WTC11 (cell line): ENCODE measurements at regions not wholly inside any gene's neighbourhood (a gene's known extent, or its start where the extent isn't known, plus 50 kb on each side); places are given as distances from the start of the nearest gene placed in this dataset.
A peak's percentile ranks its signal among the peaks of the same experiment; 100 is the strongest.

Experiments
- ATAC-seq: fragments of 200-7000 bp; cut with Tn5 transposase; 2 replicates; pipeline ENCODE4 v1.10.0; 2021; ENCODE audit warnings: mild to moderate bottlenecking, moderate library complexity
- CTCF ChIA-PET: fragments of 300-600 bp; sonication (Branson Sonifier 250); formaldehyde crosslinking; loops from one replicate; lab custom pipeline; 2021; ENCODE audit warnings: antibody characterized with exemption; lab: Charles Lee
- POLR2A ChIA-PET: fragments of 350-600 bp; sonication (Branson Sonifier 250); formaldehyde crosslinking; loops from one replicate; lab custom pipeline; 2021; ENCODE audit warnings: antibody characterized with exemption; lab: Charles Lee
- DNase-seq: peaks from one replicate; pipeline ENCODE4 v3.0.0; 2021; ENCODE audit warnings: low spot score
- H3K27ac Mint-ChIP-seq: 2 replicates; pipeline ENCODE4 v1.8.0; 2021; ENCODE audit warnings: mixed read lengths
- H3K27me3 Mint-ChIP-seq: 2 replicates; pipeline ENCODE4 v1.8.0; 2021; ENCODE audit warnings: low read depth, mild to moderate bottlenecking, moderate library complexity, mixed read lengths
- H3K36me3 Mint-ChIP-seq: 2 replicates; pipeline ENCODE4 v1.8.0; 2021; ENCODE audit warnings: mixed read lengths
- H3K4me1 Mint-ChIP-seq: 2 replicates; pipeline ENCODE4 v1.8.0; 2022; ENCODE audit warnings: mixed read lengths
- H3K4me3 Mint-ChIP-seq: 2 replicates; pipeline ENCODE4 v1.8.0; 2021; ENCODE audit warnings: mild to moderate bottlenecking, moderate library complexity, mixed read lengths
- H3K9me3 Mint-ChIP-seq: 2 replicates; pipeline ENCODE4 v1.8.0; 2021; ENCODE audit warnings: mixed read lengths
- ETV6 ChIP-seq: sonication (generic); formaldehyde crosslinking; IDR thresholded peaks from 2 replicates; pipeline ENCODE4 v1.8.1; 2022; ENCODE audit warnings: mild to moderate bottlenecking, missing genetic modification reagents
- GRHL2 ChIP-seq: fragments of 250-450 bp; sonication (Bioruptor Pico); IDR thresholded peaks from 2 replicates; pipeline ENCODE4 v1.8.0; 2022; ENCODE audit warnings: mild to moderate bottlenecking, moderate library complexity; ENCODE audit not compliant: insufficient replicate concordance, severe bottlenecking
- NR1H2 ChIP-seq: sonication (generic); formaldehyde crosslinking; IDR thresholded peaks from 2 replicates; pipeline ENCODE4 v1.9.0; 2021; ENCODE audit warnings: mild to moderate bottlenecking, moderate library complexity, missing genetic modification reagents
- NR2C2 ChIP-seq: sonication (generic); formaldehyde crosslinking; IDR thresholded peaks from 2 replicates; pipeline ENCODE4 v1.8.0; 2022; ENCODE audit warnings: mild to moderate bottlenecking, missing genetic modification reagents
- OVOL2 ChIP-seq: fragments of 250-450 bp; sonication (Bioruptor Pico); IDR thresholded peaks from 2 replicates; pipeline ENCODE4 v1.9.0; 2021; ENCODE audit warnings: mild to moderate bottlenecking, borderline replicate concordance
- RORB ChIP-seq: fragments of 250-450 bp; sonication (Bioruptor Pico); IDR thresholded peaks from 2 replicates; pipeline ENCODE4 v1.9.0; 2021; ENCODE audit warnings: mild to moderate bottlenecking
- SMAD3 ChIP-seq: sonication (generic); formaldehyde crosslinking; IDR thresholded peaks from 2 replicates; pipeline ENCODE4 v1.8.0; 2022; ENCODE audit warnings: missing genetic modification reagents, mild to moderate bottlenecking, borderline replicate concordance
- TCF7 ChIP-seq: sonication (generic); formaldehyde crosslinking; IDR thresholded peaks from 2 replicates; pipeline ENCODE4 v1.8.0; 2022; ENCODE audit warnings: mild to moderate bottlenecking, low read depth, missing genetic modification reagents, moderate library complexity
- TF ChIP-seq, protein P1 (sequence below): sonication (generic); formaldehyde crosslinking; IDR thresholded peaks from 2 replicates; pipeline ENCODE4 v1.8.0; 2022; ENCODE audit warnings: mild to moderate bottlenecking, missing genetic modification reagents
- TF ChIP-seq, protein P2 (sequence below): sonication (generic); formaldehyde crosslinking; IDR thresholded peaks from 2 replicates; pipeline ENCODE4 v1.8.1; 2023; ENCODE audit warnings: mild to moderate bottlenecking, missing genetic modification reagents
- TF ChIP-seq, protein P3 (sequence below): sonication (generic); formaldehyde crosslinking; IDR thresholded peaks from 2 replicates; pipeline ENCODE4 v1.8.1; 2023; ENCODE audit warnings: mild to moderate bottlenecking, missing genetic modification reagents, moderate library complexity
- TF ChIP-seq, protein P4 (sequence below): sonication (generic); formaldehyde crosslinking; conservative IDR thresholded peaks from 2 replicates; pipeline ENCODE4 v1.8.1; 2022; ENCODE audit warnings: mild to moderate bottlenecking, missing genetic modification reagents
- TF ChIP-seq, protein P5 (sequence below): sonication (generic); formaldehyde crosslinking; IDR thresholded peaks from 2 replicates; pipeline ENCODE4 v1.8.1; 2023; ENCODE audit warnings: mild to moderate bottlenecking, missing genetic modification reagents
- TF ChIP-seq, protein P6 (sequence below): sonication (generic); formaldehyde crosslinking; IDR thresholded peaks from 2 replicates; pipeline ENCODE4 v1.8.0; 2022; ENCODE audit warnings: mild to moderate bottlenecking, missing genetic modification reagents
- TF ChIP-seq, protein P7 (sequence below): sonication (generic); formaldehyde crosslinking; IDR thresholded peaks from 2 replicates; pipeline ENCODE4 v1.8.1; 2022; ENCODE audit warnings: missing genetic modification reagents, borderline replicate concordance
- TF ChIP-seq, protein P8 (sequence below): sonication (generic); formaldehyde crosslinking; conservative IDR thresholded peaks from 2 replicates; pipeline ENCODE4 v1.8.1; 2023; ENCODE audit warnings: mild to moderate bottlenecking, low read depth, missing genetic modification reagents, moderate library complexity

DNA sequence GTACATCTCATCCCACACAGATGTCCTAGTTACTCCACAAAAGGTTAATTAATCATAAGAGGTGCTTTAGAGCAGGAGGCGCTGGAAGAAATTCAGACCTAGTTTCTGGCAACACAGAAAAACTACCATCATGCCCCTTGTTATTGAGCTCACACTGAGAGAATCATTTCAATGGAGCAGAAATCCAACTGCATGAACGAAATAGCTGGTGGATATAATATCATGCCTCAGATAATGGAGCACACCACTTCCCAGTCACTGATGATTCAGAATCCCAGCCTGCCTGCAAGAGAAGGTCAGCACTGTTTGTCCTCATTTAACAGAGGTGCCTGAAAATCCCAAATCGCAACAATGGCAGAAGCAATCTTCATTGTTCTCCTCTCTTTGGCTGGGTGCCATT, 125.8 kb upstream of the CREB1 start:
- H3K36me3 Mint-ChIP-seq, result no peaks in the 10 kb centered on the region
- POLR2A ChIA-PET, result no interaction called here
- CTCF ChIA-PET, result no interaction called here
- TF ChIP-seq, protein P1, sequence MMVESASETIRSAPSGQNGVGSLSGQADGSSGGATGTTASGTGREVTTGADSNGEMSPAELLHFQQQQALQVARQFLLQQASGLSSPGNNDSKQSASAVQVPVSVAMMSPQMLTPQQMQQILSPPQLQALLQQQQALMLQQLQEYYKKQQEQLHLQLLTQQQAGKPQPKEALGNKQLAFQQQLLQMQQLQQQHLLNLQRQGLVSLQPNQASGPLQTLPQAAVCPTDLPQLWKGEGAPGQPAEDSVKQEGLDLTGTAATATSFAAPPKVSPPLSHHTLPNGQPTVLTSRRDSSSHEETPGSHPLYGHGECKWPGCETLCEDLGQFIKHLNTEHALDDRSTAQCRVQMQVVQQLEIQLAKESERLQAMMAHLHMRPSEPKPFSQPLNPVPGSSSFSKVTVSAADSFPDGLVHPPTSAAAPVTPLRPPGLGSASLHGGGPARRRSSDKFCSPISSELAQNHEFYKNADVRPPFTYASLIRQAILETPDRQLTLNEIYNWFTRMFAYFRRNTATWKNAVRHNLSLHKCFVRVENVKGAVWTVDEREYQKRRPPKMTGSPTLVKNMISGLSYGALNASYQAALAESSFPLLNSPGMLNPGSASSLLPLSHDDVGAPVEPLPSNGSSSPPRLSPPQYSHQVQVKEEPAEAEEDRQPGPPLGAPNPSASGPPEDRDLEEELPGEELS (CRISPR knock-in tag), result no peak
- TF ChIP-seq GRHL2 (CRISPR knock-in tag) (no peak), TCF7 (CRISPR knock-in tag) (no peak), SMAD3 (CRISPR knock-in tag) (no peak), OVOL2 (CRISPR knock-in tag) (no peak), NR1H2 (CRISPR knock-in tag) (no peak), ETV6 (CRISPR knock-in tag) (no peak), NR2C2 (CRISPR knock-in tag) (no peak)
- TF ChIP-seq, protein P2, sequence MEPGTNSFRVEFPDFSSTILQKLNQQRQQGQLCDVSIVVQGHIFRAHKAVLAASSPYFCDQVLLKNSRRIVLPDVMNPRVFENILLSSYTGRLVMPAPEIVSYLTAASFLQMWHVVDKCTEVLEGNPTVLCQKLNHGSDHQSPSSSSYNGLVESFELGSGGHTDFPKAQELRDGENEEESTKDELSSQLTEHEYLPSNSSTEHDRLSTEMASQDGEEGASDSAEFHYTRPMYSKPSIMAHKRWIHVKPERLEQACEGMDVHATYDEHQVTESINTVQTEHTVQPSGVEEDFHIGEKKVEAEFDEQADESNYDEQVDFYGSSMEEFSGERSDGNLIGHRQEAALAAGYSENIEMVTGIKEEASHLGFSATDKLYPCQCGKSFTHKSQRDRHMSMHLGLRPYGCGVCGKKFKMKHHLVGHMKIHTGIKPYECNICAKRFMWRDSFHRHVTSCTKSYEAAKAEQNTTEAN (CRISPR knock-in tag), result no peak
- TF ChIP-seq, protein P3, sequence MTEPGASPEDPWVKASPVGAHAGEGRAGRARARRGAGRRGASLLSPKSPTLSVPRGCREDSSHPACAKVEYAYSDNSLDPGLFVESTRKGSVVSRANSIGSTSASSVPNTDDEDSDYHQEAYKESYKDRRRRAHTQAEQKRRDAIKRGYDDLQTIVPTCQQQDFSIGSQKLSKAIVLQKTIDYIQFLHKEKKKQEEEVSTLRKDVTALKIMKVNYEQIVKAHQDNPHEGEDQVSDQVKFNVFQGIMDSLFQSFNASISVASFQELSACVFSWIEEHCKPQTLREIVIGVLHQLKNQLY (CRISPR knock-in tag), result no peak
- TF ChIP-seq, protein P4, sequence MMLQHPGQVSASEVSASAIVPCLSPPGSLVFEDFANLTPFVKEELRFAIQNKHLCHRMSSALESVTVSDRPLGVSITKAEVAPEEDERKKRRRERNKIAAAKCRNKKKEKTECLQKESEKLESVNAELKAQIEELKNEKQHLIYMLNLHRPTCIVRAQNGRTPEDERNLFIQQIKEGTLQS (CRISPR knock-in tag), result no peak
- TF ChIP-seq, all 79 proteins: peak for 0
- H3K27me3 Mint-ChIP-seq, result no peaks in the 10 kb centered on the region
- H3K4me3 Mint-ChIP-seq, result no peak overlapping the region
- no peak for ATAC-seq
- H3K4me1 Mint-ChIP-seq, result peaks cover 33% of the 10 kb centered on the region
- peaks cover 12% of the 10 kb centered on the region for H3K9me3 Mint-ChIP-seq
- H3K27ac Mint-ChIP-seq, result no peak overlapping the region
- DNase-seq, result no peak

DNA sequence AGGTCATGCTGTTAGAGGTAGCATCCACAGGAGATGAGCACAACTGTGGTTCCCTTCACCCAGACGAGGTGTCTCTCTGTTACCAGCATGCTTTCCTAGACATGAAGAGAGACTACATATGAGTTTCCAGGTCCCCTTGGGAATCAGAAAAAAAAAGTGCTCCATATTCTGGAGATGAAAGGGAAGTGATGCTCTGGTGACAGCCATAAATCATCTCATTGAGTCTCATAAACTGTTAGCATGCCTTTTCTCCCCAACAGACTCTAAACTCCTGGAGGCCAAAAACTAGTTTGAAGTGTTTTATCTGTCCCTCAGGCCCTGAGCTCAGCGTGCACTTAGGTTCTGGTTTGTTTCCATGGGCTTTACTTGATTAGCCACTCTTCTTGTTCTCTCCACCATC, 124.6 kb upstream of the CREB1 start:
- ATAC-seq, result no peak
- TF ChIP-seq, protein P5, sequence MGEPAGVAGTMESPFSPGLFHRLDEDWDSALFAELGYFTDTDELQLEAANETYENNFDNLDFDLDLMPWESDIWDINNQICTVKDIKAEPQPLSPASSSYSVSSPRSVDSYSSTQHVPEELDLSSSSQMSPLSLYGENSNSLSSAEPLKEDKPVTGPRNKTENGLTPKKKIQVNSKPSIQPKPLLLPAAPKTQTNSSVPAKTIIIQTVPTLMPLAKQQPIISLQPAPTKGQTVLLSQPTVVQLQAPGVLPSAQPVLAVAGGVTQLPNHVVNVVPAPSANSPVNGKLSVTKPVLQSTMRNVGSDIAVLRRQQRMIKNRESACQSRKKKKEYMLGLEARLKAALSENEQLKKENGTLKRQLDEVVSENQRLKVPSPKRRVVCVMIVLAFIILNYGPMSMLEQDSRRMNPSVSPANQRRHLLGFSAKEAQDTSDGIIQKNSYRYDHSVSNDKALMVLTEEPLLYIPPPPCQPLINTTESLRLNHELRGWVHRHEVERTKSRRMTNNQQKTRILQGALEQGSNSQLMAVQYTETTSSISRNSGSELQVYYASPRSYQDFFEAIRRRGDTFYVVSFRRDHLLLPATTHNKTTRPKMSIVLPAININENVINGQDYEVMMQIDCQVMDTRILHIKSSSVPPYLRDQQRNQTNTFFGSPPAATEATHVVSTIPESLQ, result no peak
- TF ChIP-seq, all 79 proteins: peak for 0
- DNase-seq, result no peak
- H3K36me3 Mint-ChIP-seq, result no peaks in the 10 kb centered on the region
- POLR2A ChIA-PET, result no interaction called here
- H3K4me1 Mint-ChIP-seq, result peaks cover 39% of the 10 kb centered on the region
- no peaks in the 10 kb centered on the region for H3K27me3 Mint-ChIP-seq
- CTCF ChIA-PET, result no interaction called here
- no peak overlapping the region for H3K4me3 Mint-ChIP-seq
- H3K27ac Mint-ChIP-seq, result no peak overlapping the region
- peaks cover 7% of the 10 kb centered on the region for H3K9me3 Mint-ChIP-seq

DNA sequence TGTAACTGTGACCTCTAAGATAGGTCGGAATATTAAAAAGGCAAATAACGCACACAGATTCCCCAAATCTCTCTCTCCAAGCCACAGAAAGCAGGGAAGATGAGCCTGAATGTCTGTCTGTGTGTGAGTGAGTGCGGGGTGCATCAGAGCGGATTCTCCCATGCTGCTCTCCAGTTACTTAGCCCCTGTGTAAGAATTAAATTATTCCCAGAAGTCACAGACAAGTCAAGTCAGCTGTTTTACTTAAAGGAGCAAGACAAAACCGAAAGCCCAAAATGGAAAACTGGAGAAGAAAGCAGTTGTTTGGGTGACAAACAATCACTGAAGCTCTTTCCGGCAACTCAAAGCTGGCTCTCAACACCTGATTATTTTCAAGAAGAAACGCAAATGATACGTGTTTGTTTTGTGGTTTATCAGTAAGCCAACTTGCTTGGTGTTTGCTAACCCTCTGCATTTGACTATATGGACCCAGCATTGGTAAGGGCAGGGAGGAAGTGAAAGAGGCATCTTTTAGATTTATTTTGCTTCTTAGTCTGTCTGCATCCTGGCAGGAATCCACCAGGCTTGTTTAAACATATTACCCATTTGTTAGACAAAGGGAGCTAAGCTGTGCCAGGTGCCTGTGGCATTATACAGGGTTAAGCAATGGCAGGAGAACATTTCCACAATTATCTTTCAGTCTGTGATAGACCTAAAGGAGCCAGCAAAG, 121.5 kb upstream of the CREB1 start:
- H3K36me3 Mint-ChIP-seq, result no peaks in the 10 kb centered on the region
- H3K4me1 Mint-ChIP-seq, result peaks cover 55% of the 10 kb centered on the region
- peak overlapping the region; percentile 0 for H3K27ac Mint-ChIP-seq
- ChIA-PET CTCF (interaction anchor here (1.6 kb wide), 1 partner anchor 66 kb away, joined by 3 read pairs; no protein-coding TSS in a partner anchor), POLR2A (no interaction called here)
- H3K27me3 Mint-ChIP-seq, result no peaks in the 10 kb centered on the region
- peak; percentile 57; the same call in 1 of the 2 replicates for ATAC-seq
- DNase-seq, result no peak
- H3K9me3 Mint-ChIP-seq, result peaks cover 3% of the 10 kb centered on the region
- no peak overlapping the region for H3K4me3 Mint-ChIP-seq
- TF ChIP-seq, protein P6, sequence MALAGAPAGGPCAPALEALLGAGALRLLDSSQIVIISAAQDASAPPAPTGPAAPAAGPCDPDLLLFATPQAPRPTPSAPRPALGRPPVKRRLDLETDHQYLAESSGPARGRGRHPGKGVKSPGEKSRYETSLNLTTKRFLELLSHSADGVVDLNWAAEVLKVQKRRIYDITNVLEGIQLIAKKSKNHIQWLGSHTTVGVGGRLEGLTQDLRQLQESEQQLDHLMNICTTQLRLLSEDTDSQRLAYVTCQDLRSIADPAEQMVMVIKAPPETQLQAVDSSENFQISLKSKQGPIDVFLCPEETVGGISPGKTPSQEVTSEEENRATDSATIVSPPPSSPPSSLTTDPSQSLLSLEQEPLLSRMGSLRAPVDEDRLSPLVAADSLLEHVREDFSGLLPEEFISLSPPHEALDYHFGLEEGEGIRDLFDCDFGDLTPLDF, result no peak
- TF ChIP-seq, protein P7, sequence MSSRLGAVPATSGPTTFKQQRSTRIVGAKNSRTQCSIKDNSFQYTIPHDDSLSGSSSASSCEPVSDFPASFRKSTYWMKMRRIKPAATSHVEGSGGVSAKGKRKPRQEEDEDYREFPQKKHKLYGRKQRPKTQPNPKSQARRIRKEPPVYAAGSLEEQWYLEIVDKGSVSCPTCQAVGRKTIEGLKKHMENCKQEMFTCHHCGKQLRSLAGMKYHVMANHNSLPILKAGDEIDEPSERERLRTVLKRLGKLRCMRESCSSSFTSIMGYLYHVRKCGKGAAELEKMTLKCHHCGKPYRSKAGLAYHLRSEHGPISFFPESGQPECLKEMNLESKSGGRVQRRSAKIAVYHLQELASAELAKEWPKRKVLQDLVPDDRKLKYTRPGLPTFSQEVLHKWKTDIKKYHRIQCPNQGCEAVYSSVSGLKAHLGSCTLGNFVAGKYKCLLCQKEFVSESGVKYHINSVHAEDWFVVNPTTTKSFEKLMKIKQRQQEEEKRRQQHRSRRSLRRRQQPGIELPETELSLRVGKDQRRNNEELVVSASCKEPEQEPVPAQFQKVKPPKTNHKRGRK (CRISPR knock-in tag), result no peak
- TF ChIP-seq RORB (CRISPR knock-in tag), result 0 out of 2 replicates have a peak, but pooled peaks have one; percentile 18
- TF ChIP-seq, protein P8, sequence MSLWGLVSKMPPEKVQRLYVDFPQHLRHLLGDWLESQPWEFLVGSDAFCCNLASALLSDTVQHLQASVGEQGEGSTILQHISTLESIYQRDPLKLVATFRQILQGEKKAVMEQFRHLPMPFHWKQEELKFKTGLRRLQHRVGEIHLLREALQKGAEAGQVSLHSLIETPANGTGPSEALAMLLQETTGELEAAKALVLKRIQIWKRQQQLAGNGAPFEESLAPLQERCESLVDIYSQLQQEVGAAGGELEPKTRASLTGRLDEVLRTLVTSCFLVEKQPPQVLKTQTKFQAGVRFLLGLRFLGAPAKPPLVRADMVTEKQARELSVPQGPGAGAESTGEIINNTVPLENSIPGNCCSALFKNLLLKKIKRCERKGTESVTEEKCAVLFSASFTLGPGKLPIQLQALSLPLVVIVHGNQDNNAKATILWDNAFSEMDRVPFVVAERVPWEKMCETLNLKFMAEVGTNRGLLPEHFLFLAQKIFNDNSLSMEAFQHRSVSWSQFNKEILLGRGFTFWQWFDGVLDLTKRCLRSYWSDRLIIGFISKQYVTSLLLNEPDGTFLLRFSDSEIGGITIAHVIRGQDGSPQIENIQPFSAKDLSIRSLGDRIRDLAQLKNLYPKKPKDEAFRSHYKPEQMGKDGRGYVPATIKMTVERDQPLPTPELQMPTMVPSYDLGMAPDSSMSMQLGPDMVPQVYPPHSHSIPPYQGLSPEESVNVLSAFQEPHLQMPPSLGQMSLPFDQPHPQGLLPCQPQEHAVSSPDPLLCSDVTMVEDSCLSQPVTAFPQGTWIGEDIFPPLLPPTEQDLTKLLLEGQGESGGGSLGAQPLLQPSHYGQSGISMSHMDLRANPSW, result no peak
